ENCODE measurements at regions not wholly inside any gene's neighbourhood (a gene's known extent, or its start where the extent isn't known, plus 50 kb on each side); places are given as distances from the start of the nearest gene placed in this dataset.

DNA sequence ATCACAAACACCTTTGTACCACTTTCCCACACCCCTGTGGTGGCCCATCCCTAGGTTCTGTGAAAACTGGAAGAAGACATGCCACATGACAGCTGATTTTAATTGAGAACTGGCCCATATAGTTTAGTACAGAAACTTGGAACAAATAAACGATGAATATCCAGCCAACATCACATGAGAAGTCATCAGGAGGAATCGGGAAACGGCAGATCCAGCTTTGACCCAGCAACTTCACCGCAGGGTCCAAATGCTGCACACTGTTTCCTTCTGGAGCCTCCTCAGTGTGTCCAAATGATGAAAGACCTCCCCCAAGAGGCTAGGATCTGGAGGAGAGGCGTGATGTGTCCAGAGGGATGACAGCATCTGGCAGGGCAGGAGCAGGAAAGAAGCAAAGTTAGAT, 75.5 kb downstream of the COPS8 start:
- H3K9me3 ChIP-seq (ENCODE audit: control insufficient read depth, insufficient read depth, low read length) = no peaks in the 10 kb centered on the region
- no peaks in the 10 kb centered on the region; the same call in 1 of the 2 replicates for H3K36me3 ChIP-seq (ENCODE audit: insufficient read depth, low read length)
- no peak overlapping the region for H3K9ac ChIP-seq (ENCODE audit: low read depth, low read length)
- 0 out of 2 replicates have a peak, but pooled peaks cover 3% of the 10 kb centered on the region for H3K4me1 ChIP-seq (ENCODE audit: insufficient read depth, low read length)

DNA sequence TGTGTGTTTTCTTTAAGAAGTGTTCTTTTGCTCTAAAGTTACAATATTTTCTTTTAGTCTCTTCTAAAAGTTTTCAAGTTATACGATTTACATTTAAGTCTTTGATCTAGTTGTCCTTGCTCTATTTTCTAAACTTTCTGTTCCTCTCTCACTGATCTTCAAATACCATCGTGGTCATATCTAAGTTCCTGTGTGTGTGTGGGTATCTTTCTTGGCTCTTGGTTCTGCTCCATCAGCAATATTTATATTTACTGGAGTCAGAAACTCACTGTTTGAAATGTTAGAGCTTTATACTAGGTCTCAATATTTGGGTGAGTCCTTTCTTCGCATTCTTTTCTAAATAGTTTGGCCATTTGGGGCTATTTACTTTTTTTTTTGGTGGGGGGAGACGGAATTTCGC, 77.3 kb downstream of the COPS8 start:
- H3K9ac ChIP-seq (ENCODE audit: low read depth, low read length) = no peak overlapping the region
- H3K4me1 ChIP-seq (ENCODE audit: insufficient read depth, low read length) = 0 out of 2 replicates have a peak, but pooled peaks cover 3% of the 10 kb centered on the region
- H3K36me3 ChIP-seq (ENCODE audit: insufficient read depth, low read length) = no peaks in the 10 kb centered on the region; the same call in 1 of the 2 replicates
- H3K9me3 ChIP-seq (ENCODE audit: control insufficient read depth, insufficient read depth, low read length) = no peaks in the 10 kb centered on the region

DNA sequence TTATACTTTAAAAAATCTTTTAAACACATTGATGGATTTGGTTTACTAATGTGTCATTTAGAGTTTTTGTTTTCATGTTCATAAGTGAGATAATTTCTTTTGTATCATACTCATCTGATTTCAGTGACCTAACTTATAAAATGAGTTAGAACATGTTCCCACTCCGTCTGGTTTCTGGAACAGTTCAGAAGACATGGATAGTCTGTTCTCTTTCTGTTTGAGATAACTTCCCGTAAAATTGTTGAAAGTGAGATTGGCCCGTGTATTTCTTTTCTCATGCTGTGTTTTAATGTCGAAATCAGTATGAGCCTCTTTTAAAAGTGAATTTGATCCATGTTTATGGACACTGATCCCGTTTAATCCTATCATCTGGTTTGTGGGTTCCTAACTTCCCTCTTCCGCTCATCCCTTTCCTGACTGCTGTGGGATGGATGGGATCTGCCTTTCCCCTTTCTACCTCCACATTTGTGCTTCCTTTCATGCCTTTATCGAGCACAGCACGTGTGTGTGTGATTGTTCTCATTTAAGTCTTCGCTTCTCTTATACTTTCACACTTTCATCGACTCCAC, 78.9 kb downstream of the COPS8 start:
- Histone ChIP-seq H3K9me3 (ENCODE audit: control insufficient read depth, insufficient read depth, low read length) (no peaks in the 10 kb centered on the region), H3K9ac (ENCODE audit: low read depth, low read length) (no peak overlapping the region), H3K4me1 (ENCODE audit: insufficient read depth, low read length) (0 out of 2 replicates have a peak, but pooled peaks cover 3% of the 10 kb centered on the region), H3K36me3 (ENCODE audit: insufficient read depth, low read length) (no peaks in the 10 kb centered on the region)

DNA sequence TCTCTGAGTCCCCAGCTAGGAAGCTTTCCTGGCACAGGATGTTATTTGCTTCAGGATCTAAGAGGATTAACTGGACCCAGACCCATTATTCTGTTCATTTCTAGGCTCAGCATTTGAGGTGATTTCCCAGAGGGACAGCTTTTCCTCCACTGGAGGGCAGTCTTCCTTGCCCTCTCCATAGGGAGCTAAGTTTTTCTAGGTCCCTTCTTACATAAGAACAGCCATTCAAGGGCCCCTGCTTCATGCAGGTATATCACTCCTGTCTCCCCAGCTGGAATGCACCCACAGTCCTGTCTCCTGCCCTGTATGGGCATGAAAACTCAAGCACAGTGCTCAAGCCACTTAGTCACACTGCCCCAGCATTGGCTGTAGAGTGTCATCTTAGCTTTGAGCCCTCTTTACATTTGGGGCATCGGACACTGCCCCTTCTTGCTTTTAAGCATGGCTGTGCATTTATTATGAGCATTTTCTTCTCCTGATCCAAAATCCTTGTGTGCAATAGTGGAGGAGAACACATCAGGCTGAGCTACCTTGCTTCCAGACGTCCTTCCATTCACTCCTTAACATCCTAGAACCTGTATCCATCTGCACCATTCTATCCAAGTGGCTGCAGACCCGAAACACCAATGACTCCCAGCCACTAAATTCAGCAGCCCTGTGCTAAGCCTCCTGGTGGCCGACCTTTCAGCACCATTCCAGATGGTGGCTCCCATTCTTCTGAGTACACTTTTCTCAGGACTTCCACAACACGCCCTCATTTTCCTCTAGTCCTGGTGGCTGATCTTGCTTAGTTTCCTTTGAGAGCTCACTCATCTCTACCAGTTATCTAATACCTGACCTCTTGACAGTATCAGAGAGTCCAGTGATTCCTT, 80.0 kb downstream of the COPS8 start:
- Histone ChIP-seq H3K4me1 (ENCODE audit: insufficient read depth, low read length) (0 out of 2 replicates have a peak, but pooled peaks cover 3% of the 10 kb centered on the region), H3K36me3 (ENCODE audit: insufficient read depth, low read length) (no peaks in the 10 kb centered on the region), H3K9ac (ENCODE audit: low read depth, low read length) (no peak overlapping the region), H3K9me3 (ENCODE audit: control insufficient read depth, insufficient read depth, low read length) (no peaks in the 10 kb centered on the region)

DNA sequence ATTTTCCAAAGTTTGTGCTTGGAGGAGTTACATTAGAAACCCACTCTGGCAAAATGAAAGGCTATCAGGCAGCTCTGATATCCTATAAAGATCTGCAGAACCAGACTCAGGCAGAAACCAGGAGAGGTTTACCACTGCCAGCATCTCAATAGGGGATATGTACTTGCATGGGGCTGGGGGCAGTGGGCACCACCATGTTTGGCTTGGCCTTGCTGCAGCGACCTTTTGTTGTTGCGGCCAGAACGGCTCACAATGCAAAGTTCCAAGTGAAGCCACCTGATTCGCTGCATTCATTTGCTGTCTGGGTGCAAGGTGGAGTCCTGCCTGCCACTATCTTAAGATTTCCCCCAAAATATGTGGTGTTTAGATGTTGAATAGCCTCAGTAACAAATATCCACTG, 81.3 kb downstream of the COPS8 start:
- Histone ChIP-seq H3K36me3 (ENCODE audit: insufficient read depth, low read length) (no peaks in the 10 kb centered on the region), H3K9me3 (ENCODE audit: control insufficient read depth, insufficient read depth, low read length) (no peaks in the 10 kb centered on the region), H3K4me1 (ENCODE audit: insufficient read depth, low read length) (peaks cover 12% of the 10 kb centered on the region; the same call in 1 of the 2 replicates), H3K9ac (ENCODE audit: low read depth, low read length) (no peak overlapping the region)

DNA sequence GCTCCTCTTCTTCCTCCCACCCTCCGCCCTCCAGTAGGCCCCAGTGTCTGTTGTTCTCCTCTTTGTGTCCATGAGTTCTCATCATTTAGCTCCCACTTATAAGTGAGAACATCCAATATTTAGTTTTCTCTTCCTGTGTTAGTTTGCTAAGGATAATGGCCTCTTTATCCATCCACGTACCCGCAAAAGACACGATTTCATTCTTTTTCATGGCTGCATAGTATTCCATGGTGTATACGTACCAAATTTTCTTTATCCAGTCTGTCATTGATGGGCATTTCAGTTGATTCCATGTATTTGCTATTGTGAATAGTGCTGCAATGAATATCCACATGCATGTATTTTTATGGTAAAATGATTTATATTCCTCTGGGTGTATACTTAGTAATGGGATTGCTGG, 82.2 kb downstream of the COPS8 start:
- Histone ChIP-seq H3K36me3 (ENCODE audit: insufficient read depth, low read length) (no peaks in the 10 kb centered on the region), H3K9ac (ENCODE audit: low read depth, low read length) (no peak overlapping the region)

DNA sequence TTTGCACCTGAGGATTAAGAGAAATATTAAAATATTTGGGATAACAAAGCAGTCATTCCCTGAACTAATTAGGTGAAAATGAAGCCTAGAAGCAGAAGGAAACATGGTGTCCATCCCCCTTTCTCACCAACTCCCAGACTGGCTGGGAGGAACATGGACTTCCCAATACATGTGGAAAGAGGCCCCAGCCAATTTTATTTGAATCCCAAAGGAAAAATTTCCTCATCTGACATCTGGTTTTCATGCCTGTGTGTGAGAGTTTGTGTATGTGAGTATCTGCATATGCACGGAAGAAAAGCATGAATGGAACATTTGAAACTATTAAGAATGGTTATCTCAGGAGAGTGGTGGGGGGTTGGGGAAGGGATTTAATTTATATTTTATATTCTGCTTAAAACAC, 84.3 kb downstream of the COPS8 start:
- Histone ChIP-seq H3K4me1 (ENCODE audit: insufficient read depth, low read length) (peaks cover 12% of the 10 kb centered on the region; the same call in 1 of the 2 replicates), H3K36me3 (ENCODE audit: insufficient read depth, low read length) (no peaks in the 10 kb centered on the region), H3K9ac (ENCODE audit: low read depth, low read length) (no peak overlapping the region), H3K9me3 (ENCODE audit: control insufficient read depth, insufficient read depth, low read length) (no peaks in the 10 kb centered on the region)

More for the DNA sequence above, 82.2 kb downstream of the COPS8 start:
- Histone ChIP-seq H3K9me3 (ENCODE audit: control insufficient read depth, insufficient read depth, low read length) (no peaks in the 10 kb centered on the region), H3K4me1 (ENCODE audit: insufficient read depth, low read length) (peaks cover 12% of the 10 kb centered on the region; the same call in 1 of the 2 replicates)

DNA sequence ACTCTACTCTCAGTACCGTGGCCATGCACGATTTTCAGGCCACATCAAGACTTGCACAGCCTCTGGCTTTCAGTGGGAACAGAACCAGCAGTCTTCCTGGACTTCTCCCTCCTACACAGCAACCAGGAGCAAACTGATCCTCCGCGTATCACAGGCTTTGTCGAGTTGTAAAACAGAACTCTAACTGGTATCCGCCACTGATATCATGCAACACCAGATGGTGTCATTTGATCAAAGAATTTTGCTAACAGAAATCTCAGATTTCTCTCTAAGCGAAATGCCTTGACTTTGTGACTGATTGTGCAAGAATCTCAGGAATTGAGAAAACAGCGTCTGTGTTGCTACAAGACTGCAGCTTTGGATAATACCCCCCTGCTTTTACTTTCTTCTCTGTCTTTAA, 85.7 kb downstream of the COPS8 start:
- Histone ChIP-seq H3K36me3 (ENCODE audit: insufficient read depth, low read length) (no peaks in the 10 kb centered on the region), H3K9ac (ENCODE audit: low read depth, low read length) (no peak overlapping the region), H3K4me1 (ENCODE audit: insufficient read depth, low read length) (peaks cover 9% of the 10 kb centered on the region; the same call in 1 of the 2 replicates), H3K9me3 (ENCODE audit: control insufficient read depth, insufficient read depth, low read length) (no peaks in the 10 kb centered on the region)

DNA sequence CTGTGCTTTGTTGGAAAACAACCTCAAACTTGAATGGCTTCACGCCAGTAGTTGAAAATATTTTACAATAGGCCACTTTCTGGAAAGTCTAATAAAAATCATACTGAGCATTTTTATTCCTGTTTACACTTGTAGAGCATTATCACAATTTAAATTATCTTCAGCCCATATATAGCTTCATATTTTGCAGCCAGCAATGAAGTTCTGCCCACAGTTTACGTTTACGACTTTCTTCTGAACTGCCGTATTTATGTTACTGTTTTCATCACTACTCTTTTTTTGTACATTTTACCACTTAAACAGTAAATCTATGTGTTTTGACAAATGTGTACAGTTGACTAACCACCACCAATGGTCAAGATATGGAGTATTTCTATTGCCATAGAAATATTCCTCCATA, 86.2 kb downstream of the COPS8 start:
- peaks cover 9% of the 10 kb centered on the region; the same call in 1 of the 2 replicates for H3K4me1 ChIP-seq (ENCODE audit: insufficient read depth, low read length)

DNA sequence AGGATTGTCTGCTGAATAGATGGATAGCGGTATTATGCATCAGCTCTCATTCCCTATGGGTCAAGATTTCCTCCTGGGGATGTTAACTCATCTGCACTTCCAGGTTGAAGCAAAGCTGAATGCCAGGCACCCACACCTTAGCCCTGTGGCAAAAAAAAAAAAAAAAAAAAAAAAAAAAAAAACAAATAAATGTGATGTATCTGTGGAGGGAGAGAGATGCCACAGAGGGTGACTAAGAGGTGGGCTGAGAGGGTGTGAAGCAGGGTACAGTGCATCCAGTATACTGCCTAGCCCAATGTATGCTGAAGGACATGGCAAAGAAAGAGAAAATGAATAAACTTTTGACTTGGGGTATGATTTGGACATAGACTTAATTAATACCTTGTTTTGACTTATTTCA, 91.4 kb downstream of the COPS8 start:
- Histone ChIP-seq H3K9me3 (ENCODE audit: control insufficient read depth, insufficient read depth, low read length) (no peaks in the 10 kb centered on the region), H3K9ac (ENCODE audit: low read depth, low read length) (no peak overlapping the region), H3K4me1 (ENCODE audit: insufficient read depth, low read length) (no peaks in the 10 kb centered on the region), H3K36me3 (ENCODE audit: insufficient read depth, low read length) (no peaks in the 10 kb centered on the region)

More for the DNA sequence above, 86.2 kb downstream of the COPS8 start:
- Histone ChIP-seq H3K9ac (ENCODE audit: low read depth, low read length) (no peak overlapping the region), H3K36me3 (ENCODE audit: insufficient read depth, low read length) (no peaks in the 10 kb centered on the region), H3K9me3 (ENCODE audit: control insufficient read depth, insufficient read depth, low read length) (no peaks in the 10 kb centered on the region)

DNA sequence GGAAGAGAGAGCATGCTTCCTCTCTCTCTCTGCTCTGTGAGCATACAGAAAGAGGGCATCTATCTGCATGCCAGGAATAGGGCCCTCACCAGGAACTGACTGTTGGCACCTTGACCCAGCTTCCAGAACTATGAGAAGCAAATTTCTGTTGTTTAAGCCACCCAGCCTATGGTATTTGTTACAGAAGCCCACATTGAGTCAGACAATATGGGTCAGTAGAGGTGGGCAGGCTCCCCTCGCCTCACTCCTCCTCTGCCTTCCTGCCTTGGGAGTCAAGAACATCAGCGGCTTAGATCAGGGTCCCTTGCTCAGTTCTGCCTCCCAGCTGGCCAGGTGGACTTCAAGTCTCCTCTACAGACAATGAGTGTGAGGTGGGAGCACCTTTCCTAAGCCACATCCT, 92.3 kb downstream of the COPS8 start:
- Histone ChIP-seq H3K9ac (ENCODE audit: low read depth, low read length) (no peak overlapping the region), H3K36me3 (ENCODE audit: insufficient read depth, low read length) (no peaks in the 10 kb centered on the region), H3K4me1 (ENCODE audit: insufficient read depth, low read length) (no peaks in the 10 kb centered on the region), H3K9me3 (ENCODE audit: control insufficient read depth, insufficient read depth, low read length) (no peaks in the 10 kb centered on the region)

DNA sequence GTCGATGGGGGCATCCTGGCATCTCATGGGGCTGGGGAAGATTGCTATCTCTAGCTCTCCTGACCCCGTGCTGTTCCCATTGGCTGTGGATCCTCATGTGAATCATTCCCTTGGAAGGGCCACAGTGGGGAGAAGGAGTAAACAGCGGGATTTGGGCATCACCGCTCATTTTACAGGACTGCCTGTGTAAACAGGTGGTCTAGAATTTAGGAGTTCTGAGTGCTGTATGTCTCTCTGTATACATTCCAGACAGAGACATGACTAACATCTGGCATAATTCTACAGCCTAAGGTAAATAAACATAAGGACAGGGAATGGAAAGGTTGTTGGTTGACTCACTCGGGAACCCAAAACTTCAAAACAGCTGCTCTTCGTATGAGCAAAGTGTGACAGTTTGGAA, 92.7 kb downstream of the COPS8 start:
- no peaks in the 10 kb centered on the region for H3K9me3 ChIP-seq (ENCODE audit: control insufficient read depth, insufficient read depth, low read length)
- H3K36me3 ChIP-seq (ENCODE audit: insufficient read depth, low read length) = no peaks in the 10 kb centered on the region
- no peak overlapping the region for H3K9ac ChIP-seq (ENCODE audit: low read depth, low read length)
- no peaks in the 10 kb centered on the region for H3K4me1 ChIP-seq (ENCODE audit: insufficient read depth, low read length)

DNA sequence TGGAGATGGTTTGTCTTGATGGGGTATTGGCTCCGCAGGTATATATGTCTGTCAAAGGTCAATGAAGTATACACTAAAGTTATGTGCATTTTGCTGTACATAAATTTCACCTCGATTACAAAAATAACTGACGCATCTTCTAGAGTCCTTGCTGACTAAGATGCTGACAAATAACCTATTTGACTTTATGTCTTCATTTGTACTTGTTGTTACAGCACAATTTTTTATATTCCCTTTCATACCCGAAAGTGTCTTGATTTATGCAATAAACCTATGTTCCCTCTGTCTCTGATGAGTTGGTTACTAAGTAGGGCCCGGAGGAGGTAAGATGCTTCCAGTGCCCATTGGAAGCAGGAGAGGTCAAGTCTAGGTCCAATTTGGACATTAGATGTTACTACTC, 93.5 kb downstream of the COPS8 start:
- H3K9ac ChIP-seq (ENCODE audit: low read depth, low read length) = no peak overlapping the region
- no peaks in the 10 kb centered on the region for H3K4me1 ChIP-seq (ENCODE audit: insufficient read depth, low read length)
- no peaks in the 10 kb centered on the region for H3K36me3 ChIP-seq (ENCODE audit: insufficient read depth, low read length)
- no peaks in the 10 kb centered on the region for H3K9me3 ChIP-seq (ENCODE audit: control insufficient read depth, insufficient read depth, low read length)

DNA sequence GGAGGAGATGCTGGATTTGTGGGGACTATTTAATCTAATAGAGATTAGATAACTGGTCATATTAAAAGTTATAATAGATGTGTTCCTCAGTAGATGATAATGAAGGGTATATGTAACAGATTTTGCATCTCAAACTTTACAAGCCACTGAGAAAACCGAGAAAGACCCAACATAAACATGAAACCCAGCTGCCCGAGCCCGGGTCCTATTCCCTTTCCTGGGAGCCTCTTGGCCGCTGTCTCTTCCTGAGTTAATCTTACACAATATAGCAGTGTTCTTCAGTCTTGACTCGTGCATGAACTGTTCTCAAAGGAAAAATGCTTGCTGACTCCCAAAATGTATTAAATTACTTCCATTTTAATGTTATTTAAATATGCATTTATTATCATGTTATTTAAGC, 94.5 kb downstream of the COPS8 start:
- H3K4me1 ChIP-seq (ENCODE audit: insufficient read depth, low read length) = no peaks in the 10 kb centered on the region
- no peak overlapping the region for H3K9ac ChIP-seq (ENCODE audit: low read depth, low read length)
- H3K9me3 ChIP-seq (ENCODE audit: control insufficient read depth, insufficient read depth, low read length) = no peaks in the 10 kb centered on the region
- no peaks in the 10 kb centered on the region for H3K36me3 ChIP-seq (ENCODE audit: insufficient read depth, low read length)

DNA sequence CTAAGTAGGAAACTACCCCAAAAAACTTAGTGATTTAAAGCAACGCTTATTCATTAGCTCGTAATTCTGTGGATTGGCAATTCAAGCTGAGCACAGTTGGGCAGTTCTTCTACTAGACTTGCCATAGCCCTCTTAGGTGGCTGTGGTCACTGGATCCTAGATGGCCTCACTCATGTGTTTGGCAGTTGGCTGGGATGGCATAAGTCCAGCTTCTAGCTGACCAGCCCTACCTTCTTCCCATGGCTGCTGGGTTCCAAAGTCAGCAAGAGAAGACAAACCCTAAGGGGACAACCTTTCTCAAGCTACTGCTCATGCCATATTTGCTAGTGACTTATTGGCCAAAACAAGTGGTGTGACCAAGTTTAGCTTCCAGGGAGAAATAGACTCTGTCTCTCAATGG, 95.3 kb downstream of the COPS8 start:
- no peak overlapping the region for H3K9ac ChIP-seq (ENCODE audit: low read depth, low read length)
- H3K4me1 ChIP-seq (ENCODE audit: insufficient read depth, low read length) = no peaks in the 10 kb centered on the region
- H3K9me3 ChIP-seq (ENCODE audit: control insufficient read depth, insufficient read depth, low read length) = no peaks in the 10 kb centered on the region
- H3K36me3 ChIP-seq (ENCODE audit: insufficient read depth, low read length) = no peaks in the 10 kb centered on the region
